Lower leg skin (tissue), 4 donors: ENCODE measurements at regions not wholly inside any gene's neighbourhood (a gene's known extent, or its start where the extent isn't known, plus 50 kb on each side); places are given as distances from the start of the nearest gene placed in this dataset.
"Not testable (repeated sequence)": the region's sequence is repeated elsewhere in the genome, so short reads cannot be mapped to it uniquely, and the experiment has no call there.

ENCODE experiments used
- DNase-seq, 2 donors: peaks; one replicate each; pipeline ENCODE4 v3.0.0-alpha.2; 2019; ENCODE audit warnings: low spot score in 2 of 2
- H3K4me3 ChIP-seq: fragments of 200-600 bp; sonication (generic); 2 replicates; pipeline ENCODE4 v1.5.1; 2017; ENCODE audit warnings: mild to moderate bottlenecking, low read depth; ENCODE audit not compliant: poor library complexity, severe bottlenecking
- POLR2A ChIP-seq, 2 donors: fragments of 450-650 bp; IDR thresholded peaks; one replicate each; pipeline ENCODE4 v1.6.1; 2016 to 2017; ENCODE audit warnings: antibody characterized with exemption in 2 of 2, mild to moderate bottlenecking in 1 of 2, moderate library complexity in 1 of 2
- WGBS, 2 donors: methylation state at CpG; one replicate each; pipeline ENCODE4 v1.1.5; 2018; 5-methylcytosine and 5-hydroxymethylcytosine counted together
- intact Hi-C: fragments of 100-400 bp; cut with DNase I; formaldehyde crosslinking; loops from one replicate; pipeline ENCODE4 v1.15.0; 2023; ENCODE audit warnings: low total_unique reads
- TF ChIP-seq, protein P1 (sequence below), 3 donors: fragments of 450-650 bp; IDR thresholded peaks; one replicate each; pipeline ENCODE4 v1.5.1; 2016; ENCODE audit warnings: antibody characterized with exemption in 3 of 3, mild to moderate bottlenecking in 3 of 3, moderate library complexity in 2 of 3

DNA sequence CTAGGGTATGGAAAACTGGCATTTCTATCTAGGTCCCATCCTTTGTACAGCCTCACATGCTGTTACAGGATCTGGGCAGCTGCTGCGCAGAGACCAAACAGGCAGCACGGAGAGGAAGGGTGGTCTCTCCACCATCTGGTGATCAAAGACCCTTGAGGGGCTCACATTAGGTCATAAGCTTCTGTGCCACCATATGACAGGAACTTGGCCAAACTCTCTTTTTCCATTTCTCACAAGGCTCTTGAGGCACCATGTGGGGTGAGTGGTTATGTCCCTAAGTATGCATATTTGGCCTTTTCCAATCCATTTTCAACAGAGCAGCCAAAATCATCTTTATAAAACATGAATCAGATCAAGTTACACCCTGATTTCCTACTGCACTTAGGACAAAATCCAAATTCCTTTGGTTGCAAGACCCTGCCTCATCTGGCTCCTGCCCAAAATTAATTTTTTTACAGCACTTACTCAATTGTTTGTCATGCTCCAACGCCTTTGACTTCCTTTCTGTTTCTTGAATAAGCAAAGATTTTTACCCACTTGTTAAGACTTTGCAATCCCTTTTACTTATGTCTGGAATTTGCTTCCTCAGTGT, 730.0 kb downstream of the MAT2B start:
- H3K4me3 ChIP-seq = no peak overlapping the region
- DNase-seq = no peak
- TF ChIP-seq, protein P1, sequence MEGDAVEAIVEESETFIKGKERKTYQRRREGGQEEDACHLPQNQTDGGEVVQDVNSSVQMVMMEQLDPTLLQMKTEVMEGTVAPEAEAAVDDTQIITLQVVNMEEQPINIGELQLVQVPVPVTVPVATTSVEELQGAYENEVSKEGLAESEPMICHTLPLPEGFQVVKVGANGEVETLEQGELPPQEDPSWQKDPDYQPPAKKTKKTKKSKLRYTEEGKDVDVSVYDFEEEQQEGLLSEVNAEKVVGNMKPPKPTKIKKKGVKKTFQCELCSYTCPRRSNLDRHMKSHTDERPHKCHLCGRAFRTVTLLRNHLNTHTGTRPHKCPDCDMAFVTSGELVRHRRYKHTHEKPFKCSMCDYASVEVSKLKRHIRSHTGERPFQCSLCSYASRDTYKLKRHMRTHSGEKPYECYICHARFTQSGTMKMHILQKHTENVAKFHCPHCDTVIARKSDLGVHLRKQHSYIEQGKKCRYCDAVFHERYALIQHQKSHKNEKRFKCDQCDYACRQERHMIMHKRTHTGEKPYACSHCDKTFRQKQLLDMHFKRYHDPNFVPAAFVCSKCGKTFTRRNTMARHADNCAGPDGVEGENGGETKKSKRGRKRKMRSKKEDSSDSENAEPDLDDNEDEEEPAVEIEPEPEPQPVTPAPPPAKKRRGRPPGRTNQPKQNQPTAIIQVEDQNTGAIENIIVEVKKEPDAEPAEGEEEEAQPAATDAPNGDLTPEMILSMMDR (IDR thresholded peaks at IDR 0.05) = no peak
- intact Hi-C loops = no loop called here
- 43 to 52% methylated on average over 3 of the region's 3 CpGs for WGBS, 2 donors

DNA sequence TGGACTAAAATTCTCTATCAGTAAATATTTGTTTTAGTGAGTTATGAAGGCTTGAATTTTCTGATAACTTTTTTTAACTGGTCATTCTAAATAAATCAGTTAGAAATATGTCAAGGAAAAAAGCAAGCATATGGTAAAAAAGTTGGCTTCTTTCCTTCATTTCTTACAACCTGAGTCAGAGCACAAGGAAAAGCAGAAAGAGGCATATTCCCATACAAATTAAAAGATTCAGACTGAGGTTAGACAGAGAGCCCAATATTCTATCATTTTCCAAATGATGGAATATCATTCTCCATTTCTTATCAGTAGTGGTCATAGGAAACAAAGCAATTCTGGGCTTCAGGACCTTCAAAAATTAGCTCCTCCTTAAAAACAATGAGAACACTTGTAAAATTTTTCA, 732.1 kb downstream of the MAT2B start:
- no peak for DNase-seq
- no peak overlapping the region for H3K4me3 ChIP-seq
- intact Hi-C loops = no loop called here
- no peak for TF ChIP-seq POLR2A (IDR thresholded peaks at IDR 0.05)
- TF ChIP-seq, protein P1 (IDR thresholded peaks at IDR 0.05) = no peak

DNA sequence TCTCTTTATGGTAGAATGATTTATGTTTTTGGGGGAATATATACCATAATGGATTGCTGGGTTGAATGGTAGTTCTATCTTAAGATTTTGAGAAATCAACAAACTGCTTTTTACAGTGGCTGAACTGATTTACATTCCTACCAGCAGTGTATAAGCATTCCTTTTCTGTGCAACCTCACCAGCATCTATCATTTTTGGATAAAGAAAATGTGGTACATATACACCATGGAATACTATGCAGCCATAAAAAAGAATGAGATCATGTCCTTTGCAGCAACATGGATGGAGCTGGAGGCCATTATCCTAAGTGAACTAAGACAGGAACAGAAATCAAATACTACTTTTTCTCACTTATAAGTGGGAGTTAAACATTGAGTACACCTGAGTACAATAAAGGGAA, 746.4 kb downstream of the MAT2B start:
- H3K4me3 ChIP-seq, intact Hi-C loops, DNase-seq: not testable (repeated sequence)

DNA sequence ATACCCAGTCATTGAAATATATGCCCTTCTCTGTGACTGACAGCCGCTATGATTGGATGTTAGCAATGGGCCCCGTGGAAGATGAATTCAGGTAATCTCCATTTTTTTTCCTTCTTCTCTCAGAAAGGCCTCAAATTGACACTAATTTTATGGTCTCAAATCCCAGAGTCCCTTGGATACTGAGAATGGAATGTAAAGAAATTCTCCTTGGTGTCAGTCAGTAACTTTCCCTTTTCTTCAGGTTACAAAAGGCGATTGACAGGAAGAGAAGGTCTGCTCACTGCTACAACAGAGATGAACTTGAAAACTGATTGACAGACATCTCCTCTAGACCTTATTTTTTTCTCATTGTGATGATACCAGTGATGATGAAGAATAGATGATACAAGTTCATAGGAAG, 748.3 kb downstream of the MAT2B start:
- TF ChIP-seq, protein P1 (IDR thresholded peaks at IDR 0.05) = no peak
- 82 to 86% methylated on average over 3 of the region's 3 CpGs for WGBS, 2 donors
- no peak for DNase-seq
- H3K4me3 ChIP-seq = no peak overlapping the region
- intact Hi-C loops = no loop called here

DNA sequence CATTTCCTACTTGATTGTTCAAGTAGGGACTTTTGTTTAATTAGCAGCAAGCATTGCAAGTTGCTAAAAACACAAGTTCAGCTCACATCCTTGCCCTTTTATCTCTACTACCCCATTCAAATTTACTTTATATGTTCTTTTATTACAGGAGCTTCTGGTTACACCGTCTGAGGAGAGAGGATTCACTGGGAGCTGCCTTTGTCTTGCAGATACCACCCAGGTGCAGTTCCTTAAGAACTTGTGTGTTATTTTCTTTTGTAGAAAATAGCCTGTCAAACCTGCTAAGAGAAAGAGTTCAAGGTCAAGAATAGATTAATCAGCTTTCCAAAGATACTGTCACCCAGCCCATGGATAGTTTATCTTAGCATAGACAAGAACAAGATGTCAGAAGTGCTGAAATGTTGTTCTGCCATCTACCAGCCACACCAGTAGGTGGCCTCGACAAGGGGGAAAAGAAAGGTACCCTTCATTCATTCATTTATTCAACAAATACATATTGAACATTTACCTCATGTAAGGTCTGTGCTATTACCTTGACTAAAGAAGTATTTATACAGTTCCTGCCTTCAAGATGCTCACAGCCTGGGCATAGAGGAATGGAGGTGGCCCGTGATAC, 750.3 kb downstream of the MAT2B start:
- TF ChIP-seq, protein P1 (IDR thresholded peaks at IDR 0.05) = no peak
- no peak for TF ChIP-seq POLR2A (IDR thresholded peaks at IDR 0.05)
- DNase-seq = no peak
- 73 to 86% methylated on average over 3 of the region's 3 CpGs for WGBS, 2 donors
- no peak overlapping the region for H3K4me3 ChIP-seq
- intact Hi-C loops = no loop called here

DNA sequence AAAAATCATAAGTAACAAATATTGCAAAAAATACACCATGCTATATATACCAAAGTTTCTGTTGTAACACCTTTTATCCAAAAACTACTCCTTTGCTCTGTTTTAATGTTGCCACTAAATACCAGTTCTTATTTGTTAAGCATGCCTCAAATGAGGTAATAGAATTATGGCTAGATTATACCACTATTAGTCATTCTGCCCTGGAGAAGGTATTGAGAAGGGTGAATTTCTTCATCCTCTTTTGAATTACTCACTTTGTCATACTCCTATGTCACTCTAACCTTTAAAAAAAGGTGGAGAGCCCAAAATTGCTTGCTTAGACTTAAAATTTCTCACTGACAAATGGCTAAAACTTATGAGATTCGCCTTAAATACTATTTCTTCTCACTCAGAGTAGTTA, 750.9 kb downstream of the MAT2B start:
- no peak for TF ChIP-seq POLR2A (IDR thresholded peaks at IDR 0.05)
- TF ChIP-seq, protein P1 (IDR thresholded peaks at IDR 0.05) = no peak
- intact Hi-C loops = no loop called here
- 74 to 78% methylated on average over 1 of the region's 1 CpG for WGBS, 2 donors

More for the DNA sequence above, 750.9 kb downstream of the MAT2B start:
- DNase-seq = no peak
- no peak overlapping the region for H3K4me3 ChIP-seq
